MCF 10A (cell line): ENCODE measurements at regions not wholly inside any gene's neighbourhood (a gene's known extent, or its start where the extent isn't known, plus 50 kb on each side); places are given as distances from the start of the nearest gene placed in this dataset.

Experiments
- BruUV-seq: library from RNA; stranded (reverse); fragments of 400-500 nt; replicated peaks from 2 replicates; lab custom pipeline; 2021; lab: Mats Ljungman, UMichigan
- CTCF ChIA-PET: fragments of 300-600 bp; sonication (Branson Sonifier 250); formaldehyde crosslinking; extraction: SDS; loops from one replicate; lab custom pipeline; 2021; ENCODE audit warnings: antibody characterized with exemption, inconsistent platforms; lab: Yijun Ruan, JAX
- POLR2A ChIA-PET: fragments of 300-600, 350-650 bp; sonication (Branson Sonifier 250); formaldehyde crosslinking; extraction: SDS; loops from one replicate; lab custom pipeline; 2020; ENCODE audit warnings: antibody characterized with exemption, inconsistent platforms; lab: Yijun Ruan, JAX
- DNase-seq: peaks from one replicate; pipeline ENCODE4 v3.0.0-alpha.2; 2018; ENCODE audit not compliant: unreplicated experiment
- H3K27ac Mint-ChIP-seq: one replicate; pipeline ENCODE4 v1.8.0; 2022; ENCODE audit warnings: mild to moderate bottlenecking, low read depth, mixed read lengths; ENCODE audit not compliant: unreplicated experiment
- H3K27me3 Mint-ChIP-seq: one replicate; pipeline ENCODE4 v1.8.0; 2022; ENCODE audit warnings: mixed read lengths; ENCODE audit not compliant: insufficient read depth, unreplicated experiment
- H3K36me3 Mint-ChIP-seq: one replicate; pipeline ENCODE4 v1.8.0; 2022; ENCODE audit warnings: mild to moderate bottlenecking, moderate library complexity, mixed read lengths; ENCODE audit not compliant: insufficient read depth, unreplicated experiment
- H3K4me1 Mint-ChIP-seq: one replicate; pipeline ENCODE4 v1.8.0; 2022; ENCODE audit warnings: mixed read lengths; ENCODE audit not compliant: insufficient read depth, unreplicated experiment
- H3K4me3 Mint-ChIP-seq: one replicate; pipeline ENCODE4 v1.8.0; 2022; ENCODE audit warnings: mild to moderate bottlenecking, moderate library complexity, mixed read lengths; ENCODE audit not compliant: unreplicated experiment
- H3K9me3 Mint-ChIP-seq: one replicate; pipeline ENCODE4 v1.8.0; 2022; ENCODE audit warnings: mixed read lengths; ENCODE audit not compliant: unreplicated experiment
- CTCF ChIP-seq: fragments of 200-600 bp; IDR thresholded peaks from one replicate; pipeline ENCODE4 v1.8.0; 2022; ENCODE audit warnings: antibody characterized with exemption, mild to moderate bottlenecking; ENCODE audit not compliant: unreplicated experiment
- intact Hi-C: fragments of 100-400 bp; cut with micrococcal nuclease; formaldehyde crosslinking; loops from 2 replicates; pipeline ENCODE4 v1.14.1; 2022

GRCh38 chr21:14691914-14692313 lies 145.8 kb upstream of the SAMSN1 start:
- intact Hi-C loops, result no loop called here
- DNase-seq, result no peak
- H3K36me3 Mint-ChIP-seq, result no peaks in the 10 kb centered on the region
- H3K9me3 Mint-ChIP-seq, result no peaks in the 10 kb centered on the region
- CTCF ChIA-PET, result no interaction called here
- BruUV-seq, result no TSS peak
- no peaks in the 10 kb centered on the region for H3K27me3 Mint-ChIP-seq
- H3K4me3 Mint-ChIP-seq, result no peak overlapping the region
- POLR2A ChIA-PET, result interaction anchor here (1.1 kb wide), 1 partner anchor 10 kb away, joined by 4 read pairs; no protein-coding TSS in a partner anchor
- TF ChIP-seq CTCF, result no peak
- peaks cover 11% of the 10 kb centered on the region for H3K4me1 Mint-ChIP-seq
- no peak overlapping the region for H3K27ac Mint-ChIP-seq

GRCh38 chr21:14690886-14691285 lies 144.8 kb upstream of the SAMSN1 start:
- ChIA-PET POLR2A (interaction anchor here (1.0 kb wide), 1 partner anchor 88 kb away, joined by 4 read pairs; no protein-coding TSS in a partner anchor), CTCF (interaction anchor here (0.6 kb wide), 1 partner anchor 1182 kb away, joined by 3 read pairs; no protein-coding TSS in a partner anchor)
- Mint-ChIP-seq H3K4me3 (no peak overlapping the region), H3K4me1 (peaks cover 11% of the 10 kb centered on the region), H3K27me3 (no peaks in the 10 kb centered on the region), H3K27ac (peak overlapping the region; percentile 35), H3K36me3 (no peaks in the 10 kb centered on the region), H3K9me3 (no peaks in the 10 kb centered on the region)
- DNase-seq, result peak; percentile 66
- no TSS peak for BruUV-seq
- no peak for TF ChIP-seq CTCF
- intact Hi-C loops, result no loop called here

- BruUV-seq, result no TSS peak
- H3K4me3 Mint-ChIP-seq, result no peak overlapping the region
- no peaks in the 10 kb centered on the region for H3K9me3 Mint-ChIP-seq
- H3K4me1 Mint-ChIP-seq, result peaks cover 11% of the 10 kb centered on the region
- no peak for TF ChIP-seq CTCF
- DNase-seq, result no peak
- H3K27me3 Mint-ChIP-seq, result no peaks in the 10 kb centered on the region
- no peaks in the 10 kb centered on the region for H3K36me3 Mint-ChIP-seq
- POLR2A ChIA-PET, result no interaction called here
- CTCF ChIA-PET, result no interaction called here
- intact Hi-C loops, result no loop called here
- H3K27ac Mint-ChIP-seq, result no peak overlapping the region
Measured at GRCh38 chr21:14688936-14689335, 142.8 kb upstream of the SAMSN1 start.

GRCh38 chr21:14688412-14688811 lies 142.3 kb upstream of the SAMSN1 start:
- no peak for TF ChIP-seq CTCF
- no TSS peak for BruUV-seq
- Mint-ChIP-seq H3K4me1 (peaks cover 11% of the 10 kb centered on the region), H3K27ac (no peak overlapping the region), H3K27me3 (no peaks in the 10 kb centered on the region), H3K36me3 (no peaks in the 10 kb centered on the region), H3K4me3 (no peak overlapping the region), H3K9me3 (no peaks in the 10 kb centered on the region)
- DNase-seq, result no peak
- ChIA-PET CTCF (interaction anchor here (0.7 kb wide), 1 partner anchor 44 kb away, joined by 3 read pairs; no protein-coding TSS in a partner anchor), POLR2A (no interaction called here)
- intact Hi-C loops, result no loop called here
